ENCODE measurements at regions not wholly inside any gene's neighbourhood (a gene's known extent, or its start where the extent isn't known, plus 50 kb on each side); places are given as distances from the start of the nearest gene placed in this dataset.

DNA sequence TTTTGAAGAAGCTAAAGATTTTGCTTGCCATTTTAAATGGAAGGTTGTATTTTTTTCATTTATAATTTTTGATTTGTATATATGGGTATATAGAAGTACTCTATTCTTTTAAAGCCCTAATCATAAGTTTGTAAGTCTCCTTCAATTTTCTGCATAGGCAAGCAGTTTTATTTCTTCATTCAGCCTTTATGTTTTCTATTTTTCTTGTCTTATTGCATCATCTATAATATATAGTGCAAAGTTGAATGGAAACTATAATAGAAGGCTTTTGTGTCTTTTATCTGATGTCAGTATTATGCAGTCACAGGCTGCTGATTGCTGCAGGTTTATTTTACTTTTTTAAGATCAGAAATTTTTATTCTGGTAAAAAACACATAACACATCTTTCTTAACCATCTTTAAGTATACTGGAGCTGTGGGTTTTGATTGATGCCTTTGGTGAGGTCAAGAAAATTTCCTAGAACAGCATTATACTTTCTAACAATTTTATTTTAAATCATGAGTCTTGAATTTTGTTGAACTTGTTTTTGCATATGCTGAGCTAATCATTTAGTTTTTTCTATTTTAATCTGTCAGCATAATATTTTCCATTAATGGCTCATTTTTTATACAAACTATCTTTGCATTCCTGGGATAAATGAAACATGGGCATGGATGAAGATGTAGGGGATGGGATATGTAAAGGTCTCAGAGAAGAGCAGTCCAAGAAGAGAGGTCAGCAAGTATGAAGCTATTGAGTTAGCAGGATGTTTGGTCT lies 366.7 kb upstream of the MAP3K7 start:
- Histone ChIP-seq H3K4me3 (replicated peaks; ENCODE audit: low read depth, low read length) (no peak overlapping the region), H3K27me3 (replicated peaks; ENCODE audit: control insufficient read depth, insufficient read depth, low read length) (no peaks in the 10 kb centered on the region), H3K36me3 (ENCODE audit: control insufficient read depth, insufficient read depth, low read length) (no peaks in the 10 kb centered on the region)
- no peak for DNase-seq (ENCODE audit: extremely low read depth, insufficient read length)
- TF ChIP-seq, protein P1, sequence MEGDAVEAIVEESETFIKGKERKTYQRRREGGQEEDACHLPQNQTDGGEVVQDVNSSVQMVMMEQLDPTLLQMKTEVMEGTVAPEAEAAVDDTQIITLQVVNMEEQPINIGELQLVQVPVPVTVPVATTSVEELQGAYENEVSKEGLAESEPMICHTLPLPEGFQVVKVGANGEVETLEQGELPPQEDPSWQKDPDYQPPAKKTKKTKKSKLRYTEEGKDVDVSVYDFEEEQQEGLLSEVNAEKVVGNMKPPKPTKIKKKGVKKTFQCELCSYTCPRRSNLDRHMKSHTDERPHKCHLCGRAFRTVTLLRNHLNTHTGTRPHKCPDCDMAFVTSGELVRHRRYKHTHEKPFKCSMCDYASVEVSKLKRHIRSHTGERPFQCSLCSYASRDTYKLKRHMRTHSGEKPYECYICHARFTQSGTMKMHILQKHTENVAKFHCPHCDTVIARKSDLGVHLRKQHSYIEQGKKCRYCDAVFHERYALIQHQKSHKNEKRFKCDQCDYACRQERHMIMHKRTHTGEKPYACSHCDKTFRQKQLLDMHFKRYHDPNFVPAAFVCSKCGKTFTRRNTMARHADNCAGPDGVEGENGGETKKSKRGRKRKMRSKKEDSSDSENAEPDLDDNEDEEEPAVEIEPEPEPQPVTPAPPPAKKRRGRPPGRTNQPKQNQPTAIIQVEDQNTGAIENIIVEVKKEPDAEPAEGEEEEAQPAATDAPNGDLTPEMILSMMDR (IDR thresholded peaks at IDR 0.05; ENCODE audit: insufficient read depth, low read length, poor library complexity, severe bottlenecking), result no peak

DNA sequence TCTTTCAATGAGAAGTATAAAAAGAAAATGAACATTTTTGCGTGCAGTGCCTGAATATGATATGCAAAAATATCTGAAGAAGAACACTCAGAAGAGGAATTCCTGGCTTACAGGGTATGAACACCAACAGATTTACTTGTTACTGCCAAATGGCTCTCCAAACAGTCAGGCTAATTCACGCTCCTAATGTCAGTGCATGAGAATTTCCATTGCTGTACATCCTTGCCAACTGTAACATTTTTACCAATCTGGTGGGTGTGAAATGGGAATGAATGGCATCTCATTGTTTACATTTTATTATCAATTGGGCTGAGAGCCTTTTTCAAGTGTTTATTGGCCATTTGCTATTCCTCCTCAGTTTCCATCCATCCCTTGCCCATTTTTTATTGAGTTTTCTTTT lies 365.3 kb upstream of the MAP3K7 start:
- TF ChIP-seq, protein P1 (IDR thresholded peaks at IDR 0.05; ENCODE audit: insufficient read depth, low read length, poor library complexity, severe bottlenecking), result no peak
- Histone ChIP-seq H3K4me3 (replicated peaks; ENCODE audit: low read depth, low read length) (no peak overlapping the region), H3K36me3 (ENCODE audit: control insufficient read depth, insufficient read depth, low read length) (no peaks in the 10 kb centered on the region), H3K27me3 (replicated peaks; ENCODE audit: control insufficient read depth, insufficient read depth, low read length) (no peaks in the 10 kb centered on the region)
- DNase-seq (ENCODE audit: extremely low read depth, insufficient read length), result no peak

DNA sequence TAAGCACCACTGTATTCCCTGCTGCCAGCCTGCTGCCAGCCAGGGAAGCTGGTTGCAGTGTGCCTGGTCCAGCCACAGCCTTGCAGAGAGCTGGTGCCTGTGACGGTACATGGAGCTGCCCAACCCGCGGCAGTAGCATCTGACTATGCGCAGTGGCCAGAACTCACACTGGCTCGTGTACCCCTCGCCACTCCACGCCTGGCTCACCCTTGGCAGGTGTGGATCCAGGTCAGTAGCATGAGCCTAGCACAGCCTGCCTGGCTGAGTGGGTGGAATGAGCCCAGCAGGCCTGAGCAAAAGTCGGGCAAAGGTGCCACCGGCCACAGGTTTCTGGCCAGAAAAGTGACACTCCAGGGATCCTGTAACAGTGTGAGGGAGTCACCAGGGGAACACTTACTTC lies 361.7 kb upstream of the MAP3K7 start:
- H3K36me3 ChIP-seq (ENCODE audit: control insufficient read depth, insufficient read depth, low read length), result no peaks in the 10 kb centered on the region
- DNase-seq (ENCODE audit: extremely low read depth, insufficient read length), result no peak
- TF ChIP-seq, protein P1 (IDR thresholded peaks at IDR 0.05; ENCODE audit: insufficient read depth, low read length, poor library complexity, severe bottlenecking), result no peak
- H3K27me3 ChIP-seq (replicated peaks; ENCODE audit: control insufficient read depth, insufficient read depth, low read length), result no peaks in the 10 kb centered on the region
- no peak overlapping the region for H3K4me3 ChIP-seq (replicated peaks; ENCODE audit: low read depth, low read length)

DNA sequence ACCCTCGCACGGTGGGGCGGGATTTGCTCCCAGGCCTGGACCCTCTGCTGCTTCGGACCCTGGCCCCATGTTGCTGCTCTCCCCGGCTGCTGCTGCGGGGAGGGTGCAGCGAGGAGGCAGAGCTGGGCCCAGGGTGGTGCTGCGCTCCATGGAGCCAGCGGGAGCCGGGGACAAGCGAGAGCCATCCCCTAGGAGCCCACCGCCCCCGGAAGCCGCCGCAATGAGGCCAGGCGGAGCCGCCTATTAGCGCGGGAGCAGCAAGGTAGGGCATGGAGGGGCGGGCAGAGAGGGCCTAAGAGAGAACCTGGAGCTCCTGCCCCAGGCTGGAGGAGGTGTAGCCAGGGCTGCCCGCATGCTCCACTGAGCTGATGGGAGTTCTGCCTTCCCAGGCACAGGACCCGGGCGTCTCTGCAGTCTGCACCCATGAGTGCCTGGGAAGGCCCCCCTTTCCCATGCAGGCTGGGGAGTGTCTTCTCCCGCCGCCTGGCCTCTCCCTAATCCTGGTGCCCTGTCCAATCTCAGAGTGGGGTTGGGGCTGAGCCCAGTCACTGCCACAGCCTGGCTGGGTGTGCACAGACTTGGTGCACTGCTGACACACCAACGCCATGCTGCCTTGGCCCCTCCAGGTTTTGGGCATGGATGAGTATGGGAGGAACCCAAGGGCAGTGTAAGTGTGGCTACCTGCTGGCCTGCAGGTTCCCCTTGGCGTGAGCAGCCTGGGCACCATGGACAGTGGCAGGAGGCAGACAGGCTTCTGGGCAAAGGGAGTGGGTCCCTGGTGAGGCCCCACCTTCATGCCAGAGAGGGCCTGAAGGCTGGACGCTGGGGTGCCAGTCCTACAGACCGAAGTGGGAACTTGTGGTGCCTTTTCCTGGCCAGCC lies 360.6 kb upstream of the MAP3K7 start:
- DNase-seq (ENCODE audit: extremely low read depth, insufficient read length), result no peak
- TF ChIP-seq, protein P1 (IDR thresholded peaks at IDR 0.05; ENCODE audit: insufficient read depth, low read length, poor library complexity, severe bottlenecking), result no peak
- no peaks in the 10 kb centered on the region for H3K36me3 ChIP-seq (ENCODE audit: control insufficient read depth, insufficient read depth, low read length)
- no peaks in the 10 kb centered on the region for H3K27me3 ChIP-seq (replicated peaks; ENCODE audit: control insufficient read depth, insufficient read depth, low read length)
- no peak overlapping the region for H3K4me3 ChIP-seq (replicated peaks; ENCODE audit: low read depth, low read length)

DNA sequence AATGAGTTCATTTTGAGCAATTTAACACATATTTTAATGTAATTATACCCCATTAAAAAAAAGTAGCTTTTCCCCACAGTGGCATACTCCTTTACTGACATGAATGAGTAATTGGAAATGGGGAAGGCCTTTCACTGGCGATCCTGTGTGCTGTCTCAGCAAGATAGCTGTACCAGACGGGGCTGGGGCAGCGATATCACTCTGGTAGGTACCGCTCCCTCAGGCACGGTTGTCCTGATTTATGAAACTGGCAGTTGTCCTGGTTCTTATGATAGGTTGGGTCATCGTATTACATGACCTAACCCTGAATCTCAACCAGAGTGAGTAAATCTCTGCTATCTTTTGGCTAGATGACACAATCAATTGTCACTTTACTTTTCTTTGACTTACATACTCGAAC lies 355.0 kb upstream of the MAP3K7 start:
- Histone ChIP-seq H3K36me3 (ENCODE audit: control insufficient read depth, insufficient read depth, low read length) (no peaks in the 10 kb centered on the region), H3K27me3 (replicated peaks; ENCODE audit: control insufficient read depth, insufficient read depth, low read length) (no peaks in the 10 kb centered on the region), H3K4me3 (replicated peaks; ENCODE audit: low read depth, low read length) (no peak overlapping the region)
- TF ChIP-seq, protein P1 (IDR thresholded peaks at IDR 0.05; ENCODE audit: insufficient read depth, low read length, poor library complexity, severe bottlenecking), result no peak
- no peak for DNase-seq (ENCODE audit: extremely low read depth, insufficient read length)
